GM12874 (cell line): ENCODE measurements at regions not wholly inside any gene's neighbourhood (a gene's known extent, or its start where the extent isn't known, plus 50 kb on each side); places are given as distances from the start of the nearest gene placed in this dataset.
A peak's percentile ranks its signal among the peaks of the same experiment; 100 is the strongest.

Source experiments
- CTCF ChIP-seq: IDR thresholded peaks from 2 replicates; pipeline ENCODE4 v1.5.1; 2011; ENCODE audit warnings: low read depth, mild to moderate bottlenecking, control low read depth, low read length, moderate library complexity; ENCODE audit not compliant: insufficient read depth

GRCh38 chr20:20881808-20882207 lies 169.4 kb upstream of the RALGAPA2 start:
- no peak for TF ChIP-seq CTCF

DNA sequence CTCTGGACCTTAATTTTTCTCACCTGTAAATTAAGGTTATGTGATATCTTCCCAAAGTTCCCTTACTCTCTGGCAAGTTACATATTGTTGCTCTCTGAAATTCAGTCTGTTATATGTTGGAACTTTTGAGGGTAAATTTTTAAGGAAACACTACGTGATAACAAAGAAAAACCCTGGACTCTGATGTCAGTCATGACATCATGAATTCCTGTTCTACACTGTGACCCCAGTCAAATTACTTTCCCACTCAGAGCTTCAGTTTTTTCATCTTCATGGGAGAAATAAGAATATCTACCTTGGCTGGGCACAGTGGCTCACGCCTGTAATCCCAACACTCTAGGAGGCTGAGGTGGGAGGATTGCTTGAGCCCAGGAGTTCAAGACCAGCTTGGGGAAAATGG lies 164.6 kb upstream of the RALGAPA2 start:
- TF ChIP-seq CTCF: no peak

DNA sequence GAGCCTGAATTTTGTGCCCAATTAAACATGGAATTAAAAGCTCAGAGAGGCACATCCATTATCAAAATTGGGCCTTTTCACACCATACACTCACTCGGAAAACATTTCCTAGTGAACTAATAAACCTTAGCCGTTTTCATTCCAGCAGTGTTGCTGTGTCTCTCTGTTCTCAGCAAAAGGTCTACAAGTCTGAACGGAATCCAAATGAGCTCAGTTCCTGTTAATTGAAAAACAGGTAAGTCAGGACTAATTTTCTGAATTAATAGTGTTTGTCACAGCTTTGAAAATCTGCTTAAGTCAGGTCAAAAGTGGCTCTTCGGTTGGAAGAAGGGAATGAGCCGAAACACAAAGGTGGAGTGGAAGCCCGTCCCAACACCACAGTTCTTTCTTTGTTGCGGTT lies 163.3 kb upstream of the RALGAPA2 start:
- no peak for TF ChIP-seq CTCF

DNA sequence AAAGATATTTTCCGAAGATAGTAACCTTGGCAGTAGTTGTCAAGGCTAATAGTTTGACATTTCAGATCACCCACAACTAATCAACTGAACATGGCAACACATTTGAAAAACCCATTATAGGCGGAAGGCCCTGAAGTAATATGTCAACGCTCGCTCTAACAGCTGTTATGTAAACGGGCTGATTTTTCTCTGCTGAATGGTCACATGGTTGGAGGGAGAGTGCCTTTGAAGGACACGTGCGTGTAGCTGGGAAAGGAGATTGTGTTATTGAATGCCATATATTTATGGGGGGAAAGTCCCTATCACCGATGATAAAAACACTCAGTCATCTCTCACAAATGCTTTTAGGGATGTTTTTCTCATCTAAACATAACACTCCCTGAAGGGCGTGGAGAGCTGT lies 160.0 kb upstream of the RALGAPA2 start:
- TF ChIP-seq CTCF: no peak

- no peak for TF ChIP-seq CTCF
Measured at GRCh38 chr20:20869161-20869775, 156.8 kb upstream of the RALGAPA2 start.

DNA sequence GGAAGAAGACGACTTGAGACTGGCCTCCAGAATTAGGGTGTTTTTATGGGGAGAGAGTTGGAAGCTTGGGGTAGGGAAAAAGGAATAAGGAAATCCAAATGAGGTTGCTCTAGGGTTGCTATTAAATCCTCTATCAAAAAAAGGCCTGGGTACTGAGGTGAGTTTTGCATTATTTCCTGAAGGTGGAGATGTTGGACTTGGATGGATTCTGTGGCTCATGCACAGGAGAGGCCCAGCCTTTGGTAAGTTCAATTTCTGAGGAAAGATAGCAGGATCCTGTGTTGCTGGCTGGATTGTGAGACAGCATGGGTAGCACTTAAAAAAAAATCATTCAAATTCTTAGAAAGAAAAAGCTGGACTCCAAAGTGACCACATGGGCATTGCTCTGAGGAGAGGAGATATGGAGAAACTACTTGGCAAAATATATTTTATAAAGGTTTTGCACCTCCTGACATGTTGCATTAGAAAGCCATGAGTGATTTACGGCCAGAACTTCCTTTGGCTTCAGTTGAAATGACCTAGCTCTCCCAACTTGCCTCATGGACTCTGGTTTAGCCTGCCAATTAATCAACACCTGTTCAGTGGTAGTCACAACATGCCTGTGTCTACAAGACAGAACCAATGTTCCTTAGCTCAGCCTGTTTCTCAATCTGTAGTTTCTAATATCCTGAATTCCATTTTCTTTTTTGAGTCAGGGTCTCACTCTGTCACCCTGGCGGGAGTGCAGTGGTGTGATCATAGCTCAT lies 152.1 kb upstream of the RALGAPA2 start:
- TF ChIP-seq CTCF: no peak

DNA sequence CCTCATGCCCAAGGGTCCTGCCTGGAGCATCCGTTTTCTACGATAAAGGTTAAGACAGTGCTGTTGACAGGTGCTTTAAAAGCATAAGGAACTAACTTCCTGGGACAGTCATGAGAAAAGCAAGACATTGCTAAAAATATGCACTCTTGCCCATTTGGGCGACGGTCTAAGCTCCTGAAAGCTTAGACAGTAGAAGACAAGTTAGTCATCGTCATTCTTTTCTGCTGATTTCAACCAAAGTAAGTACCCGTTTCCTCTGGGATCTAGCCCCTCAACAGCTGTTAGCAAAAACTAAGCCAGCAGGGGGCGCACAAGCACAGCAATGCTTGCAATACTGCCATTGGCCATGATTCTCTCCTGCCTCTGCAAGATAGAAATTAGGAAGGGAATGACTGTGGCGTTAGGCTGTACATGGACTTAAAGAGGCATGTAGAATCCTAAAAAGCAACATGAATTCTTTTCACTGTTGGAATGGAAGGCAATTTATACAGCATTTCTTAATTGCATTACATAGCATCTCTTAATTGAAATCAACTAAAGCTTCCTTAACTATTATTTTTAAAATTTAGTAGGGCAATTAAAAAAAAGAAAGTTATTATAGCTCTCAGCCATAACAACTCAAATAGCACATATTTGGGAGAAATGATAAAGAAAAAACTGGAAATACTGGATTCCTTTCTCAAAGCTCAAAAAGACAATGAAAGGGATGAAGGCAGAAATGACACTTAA lies 147.8 kb upstream of the RALGAPA2 start:
- TF ChIP-seq CTCF: peak; percentile 90
